EL (cell line): ENCODE measurements at regions not wholly inside any gene's neighbourhood (a gene's known extent, or its start where the extent isn't known, plus 50 kb on each side); places are given as distances from the start of the nearest gene placed in this dataset.

Experiments used
- DNase-seq: peaks from one replicate; pipeline ENCODE4 v3.0.0-alpha.2; 2016

DNA sequence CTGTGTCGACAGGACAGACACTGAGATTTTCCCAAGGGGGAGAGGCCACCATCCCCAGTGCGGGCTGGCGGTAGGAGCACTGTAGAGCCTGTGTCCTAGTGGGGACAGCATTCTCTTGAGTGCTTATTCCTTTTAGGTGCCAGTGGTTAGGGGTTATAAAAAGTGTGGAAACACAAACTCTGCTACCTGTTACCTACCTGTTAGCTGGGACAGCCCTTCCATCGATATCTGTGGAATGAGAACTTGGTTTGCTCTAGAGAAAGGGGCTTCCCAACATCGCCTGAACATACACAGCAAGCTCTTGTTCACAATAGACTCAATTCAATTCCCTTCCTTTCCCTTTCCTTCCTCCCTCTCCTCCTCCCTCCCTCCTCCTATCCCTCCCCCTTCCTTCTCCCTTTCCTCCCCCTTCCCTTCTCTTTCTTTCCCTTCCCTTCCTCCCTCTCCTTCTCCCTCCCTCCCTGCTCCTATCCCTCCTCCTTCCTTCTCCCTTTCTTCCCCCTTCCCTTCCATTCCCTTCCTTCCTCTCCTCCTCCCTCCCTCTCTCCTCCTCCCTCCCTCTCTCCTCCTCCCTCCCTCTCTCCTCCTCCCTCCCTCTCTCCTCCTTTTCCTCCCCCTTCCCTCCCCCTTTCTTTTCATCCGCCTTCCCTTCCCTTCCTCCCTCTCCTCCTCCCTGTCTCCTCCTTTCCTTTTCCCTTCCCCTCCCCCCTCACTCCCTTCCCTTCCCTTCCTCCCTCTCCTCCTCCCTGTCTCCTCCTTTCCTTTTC, 188.5 kb downstream of the URI1 start:
- DNase-seq: no peak

DNA sequence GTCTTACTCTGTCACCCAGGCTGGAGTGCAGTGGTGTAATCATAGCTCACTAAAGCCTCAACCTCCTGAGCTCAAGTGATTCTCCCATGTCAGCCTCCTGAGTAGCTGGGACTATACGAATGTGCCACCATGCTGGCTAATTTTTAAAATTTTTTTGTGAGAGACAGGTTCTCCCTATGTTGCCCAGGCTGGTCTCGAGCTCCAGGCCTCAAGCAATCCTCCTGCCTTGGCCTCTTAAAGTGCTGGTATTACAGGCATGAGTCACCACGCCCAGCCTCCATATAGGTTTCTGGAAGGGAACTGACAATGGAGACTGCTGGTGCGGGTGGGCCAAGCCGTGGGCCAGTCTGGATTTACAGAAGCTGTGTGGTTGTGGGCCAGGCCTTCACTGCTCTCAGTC, 189.2 kb downstream of the URI1 start:
- DNase-seq: no peak

DNA sequence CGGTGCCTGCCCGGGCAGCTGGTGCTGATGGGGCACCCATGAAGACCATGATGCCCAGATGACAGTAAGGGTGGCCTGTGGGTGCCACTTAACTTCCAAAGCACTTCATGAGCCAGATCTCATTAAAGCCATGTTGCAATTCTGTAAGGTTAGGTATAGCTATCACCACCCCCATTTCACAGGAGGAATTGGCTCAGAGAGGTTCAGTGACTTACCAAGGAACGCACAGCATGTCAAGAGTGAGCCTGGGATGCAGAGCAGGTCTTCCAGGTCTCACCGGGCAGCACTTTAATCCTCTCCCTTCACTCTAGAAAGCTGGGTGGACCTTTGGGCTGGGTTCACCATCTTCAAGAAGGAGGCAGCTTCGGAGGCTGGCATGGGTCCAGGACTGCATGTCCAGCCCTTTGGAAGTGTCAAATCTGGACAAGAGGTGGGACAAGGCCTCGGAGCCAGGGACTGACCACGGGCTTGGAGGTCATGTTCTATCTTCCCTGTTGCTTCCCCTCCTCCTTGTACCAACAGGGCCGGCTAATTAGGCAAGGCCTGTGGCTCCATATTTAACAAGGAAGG, 189.8 kb downstream of the URI1 start:
- no peak for DNase-seq

DNA sequence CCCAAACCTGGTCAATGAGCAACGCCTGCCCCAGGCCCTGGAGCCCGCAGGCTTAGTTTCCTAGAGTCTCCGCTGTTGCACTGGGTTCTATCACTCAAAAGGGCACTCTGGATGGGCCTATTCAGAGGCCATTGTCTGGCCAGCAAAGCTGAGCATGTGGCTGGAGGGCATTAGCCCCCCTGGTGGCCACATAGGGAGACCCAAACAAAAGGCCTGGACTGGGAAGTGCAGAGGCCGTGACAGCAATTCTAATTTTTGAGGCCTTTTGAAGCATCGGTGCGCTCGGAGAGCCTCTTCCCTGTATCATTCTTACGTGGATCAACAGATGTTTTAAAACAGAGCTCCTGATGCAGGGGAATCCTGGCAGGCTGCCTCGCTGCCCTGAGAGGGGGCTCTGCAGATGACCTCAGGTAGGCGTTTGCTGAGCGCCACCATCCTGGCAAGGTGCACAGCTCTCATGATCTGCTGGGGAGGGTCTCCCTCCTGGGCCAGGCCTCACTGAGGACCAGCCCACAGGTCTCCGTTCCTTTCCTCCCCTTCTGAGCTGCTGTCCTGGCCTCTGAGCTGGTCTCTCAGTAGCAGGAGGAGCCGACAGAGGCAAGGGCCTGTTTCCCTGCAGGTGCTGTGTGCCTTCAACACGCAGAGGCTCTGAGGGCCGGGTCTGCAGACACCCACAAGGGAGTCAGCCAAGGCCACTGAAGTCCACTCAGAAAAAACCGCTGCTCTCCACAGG, 190.5 kb downstream of the URI1 start:
- DNase-seq: no peak

DNA sequence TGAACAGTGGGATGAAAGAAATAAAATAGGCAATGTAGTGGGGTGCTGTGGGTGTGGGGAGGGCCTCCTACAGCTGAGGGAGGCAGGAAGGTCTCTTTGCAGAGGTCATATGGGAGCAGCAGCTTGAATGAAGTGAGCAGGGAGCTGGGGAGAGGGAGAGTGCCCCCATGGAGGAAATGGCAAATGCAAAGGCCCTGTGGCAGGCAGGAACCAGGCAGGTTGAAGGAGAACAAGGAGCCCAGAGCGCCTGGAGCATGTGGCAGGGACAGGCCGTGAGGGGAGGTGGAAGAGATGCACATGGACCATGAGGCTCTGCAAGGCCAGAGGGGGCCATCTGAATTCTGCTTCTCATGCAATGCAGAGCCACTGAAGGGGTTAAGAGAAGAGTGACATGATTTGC, 191.8 kb downstream of the URI1 start:
- no peak for DNase-seq

DNA sequence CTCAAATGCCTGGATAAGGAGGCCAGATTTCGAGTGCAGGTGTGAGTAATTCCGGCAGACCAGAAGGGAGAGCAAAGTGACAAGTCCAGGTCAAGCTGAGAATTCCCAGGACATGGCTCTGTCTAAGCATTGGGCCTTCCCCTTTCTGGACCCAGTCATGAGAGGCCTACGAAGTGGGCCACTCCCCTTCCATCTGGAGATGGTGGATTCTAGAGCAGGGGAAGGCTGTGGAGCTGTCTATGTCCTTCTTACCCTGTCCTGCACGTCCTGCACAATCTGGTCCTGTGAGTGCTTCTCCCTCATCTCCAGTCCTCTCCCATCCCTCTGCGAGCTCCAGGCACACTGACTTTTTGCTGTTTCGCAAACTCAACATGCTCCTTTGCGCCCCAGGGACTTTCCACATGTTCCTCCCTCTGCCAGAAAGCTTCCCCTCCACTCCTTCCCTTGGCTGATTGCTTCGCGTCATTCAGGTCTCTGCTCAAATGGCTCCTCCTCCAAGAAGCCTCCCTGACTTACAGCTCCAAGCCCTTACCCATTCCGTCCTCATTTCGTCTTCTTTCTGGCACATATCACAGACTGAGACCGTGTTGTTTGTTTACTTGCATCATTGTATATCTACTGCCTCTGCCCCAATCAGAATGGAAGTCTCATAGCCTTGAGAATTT, 193.2 kb downstream of the URI1 start:
- DNase-seq: no peak

DNA sequence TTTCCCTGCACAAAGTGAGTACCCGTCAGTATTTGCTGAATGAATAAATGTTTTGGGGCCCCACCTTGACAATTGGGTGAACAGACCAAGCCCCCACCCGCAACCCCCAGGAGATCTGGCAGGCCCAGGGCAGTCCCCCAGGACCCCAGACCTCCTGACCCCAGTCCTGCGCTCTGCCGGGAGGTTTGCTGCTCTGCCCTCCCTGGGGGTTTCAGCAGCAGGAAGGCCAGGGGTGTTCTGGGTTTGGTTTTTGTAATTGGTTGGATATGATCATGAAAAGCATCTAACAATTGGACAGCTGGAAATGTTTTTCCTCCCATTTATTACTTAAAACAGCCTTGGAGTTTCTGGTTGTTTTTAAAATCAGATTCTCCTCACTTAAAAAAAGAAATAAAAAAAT, 193.8 kb downstream of the URI1 start:
- DNase-seq: no peak

DNA sequence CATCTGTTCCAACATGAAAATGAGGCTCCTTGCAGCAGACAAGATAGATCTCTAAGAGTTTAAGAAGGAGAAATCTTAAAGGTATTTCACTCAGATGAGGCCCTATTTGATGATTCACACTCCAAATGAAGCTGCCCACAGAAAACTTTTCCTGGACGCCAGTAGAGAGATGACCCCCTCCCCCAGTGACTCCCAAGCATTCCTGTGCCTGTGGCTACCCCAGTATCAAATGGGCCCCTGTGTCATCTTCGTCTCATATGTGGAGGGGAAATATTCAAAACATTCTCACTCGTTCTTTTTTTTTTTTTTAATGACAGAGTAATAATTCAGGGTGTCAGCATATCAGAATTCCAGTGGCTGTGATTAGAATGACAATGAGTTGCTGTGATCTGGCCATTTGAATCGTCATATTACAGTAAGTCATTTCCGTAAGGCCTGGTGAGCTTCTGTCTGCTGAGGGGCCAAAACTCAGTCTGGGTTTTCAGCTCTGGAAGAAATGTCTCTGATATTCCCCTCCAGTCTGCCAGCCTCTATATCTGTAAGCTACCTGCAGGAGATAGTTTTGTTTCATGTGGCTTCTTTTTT, 194.7 kb downstream of the URI1 start:
- no peak for DNase-seq

DNA sequence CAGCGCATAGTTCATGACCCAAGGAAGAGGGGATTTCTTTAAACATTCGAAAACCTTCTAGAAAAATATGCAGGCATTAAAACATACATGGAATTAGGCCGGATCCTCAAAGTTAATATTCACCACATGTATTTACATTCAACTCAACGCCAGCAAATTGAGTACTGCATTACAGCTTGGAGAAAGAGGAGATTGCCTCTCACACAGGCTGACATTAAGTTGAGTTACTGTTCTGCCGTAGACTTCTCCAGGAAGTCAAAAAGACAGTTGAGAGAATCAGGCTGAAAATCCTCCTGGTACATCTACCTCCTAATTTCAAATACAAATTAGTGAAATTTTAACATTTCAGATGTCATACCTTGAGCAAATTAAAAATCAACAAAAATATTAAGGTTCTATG, 195.7 kb downstream of the URI1 start:
- DNase-seq: no peak

DNA sequence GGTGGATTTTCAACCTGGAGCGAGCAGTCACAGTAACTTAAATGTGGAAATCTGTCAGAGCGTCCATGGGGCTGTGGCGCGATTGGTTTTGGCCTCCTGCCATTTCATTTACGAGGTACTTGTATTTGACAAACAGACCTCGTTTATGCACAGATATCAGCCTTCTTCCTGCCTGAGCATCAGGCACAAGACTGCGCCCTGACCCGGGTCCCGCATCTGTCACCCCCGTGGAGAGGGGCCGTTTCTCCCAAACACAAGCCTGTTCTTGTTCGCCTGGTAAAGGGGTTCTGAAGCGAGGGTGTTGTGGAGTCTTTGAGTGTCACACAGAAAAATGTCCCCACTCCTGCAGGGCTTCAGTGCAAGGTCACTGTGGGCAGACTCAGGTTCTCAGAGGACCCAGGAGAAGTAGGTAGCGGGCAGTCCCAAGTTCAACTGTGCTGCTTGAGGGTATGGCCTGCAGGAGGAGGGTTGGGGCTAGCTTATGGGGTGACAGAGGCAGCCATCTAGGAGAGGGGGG, 202.3 kb downstream of the URI1 start:
- no peak for DNase-seq

DNA sequence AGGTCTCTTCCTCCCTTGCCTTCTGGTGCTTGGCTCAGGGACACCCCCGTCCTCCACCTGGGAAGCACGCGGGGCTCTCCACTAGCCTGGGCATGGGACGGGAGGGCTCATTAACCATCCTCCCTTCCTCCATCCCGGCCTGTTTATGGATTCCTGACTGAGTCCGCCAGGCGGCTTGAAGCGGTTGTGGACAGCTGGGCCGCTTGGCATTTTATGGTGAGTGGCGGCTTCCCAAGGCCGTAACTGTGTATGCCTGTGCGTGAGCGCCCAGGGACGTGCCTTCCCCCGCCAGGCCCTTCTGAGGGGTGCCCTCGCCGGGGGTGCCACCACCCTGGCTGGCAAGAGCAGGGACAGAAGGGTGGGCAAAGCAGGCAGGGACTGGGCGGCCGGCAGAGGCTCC, 202.8 kb downstream of the URI1 start:
- DNase-seq: no peak

DNA sequence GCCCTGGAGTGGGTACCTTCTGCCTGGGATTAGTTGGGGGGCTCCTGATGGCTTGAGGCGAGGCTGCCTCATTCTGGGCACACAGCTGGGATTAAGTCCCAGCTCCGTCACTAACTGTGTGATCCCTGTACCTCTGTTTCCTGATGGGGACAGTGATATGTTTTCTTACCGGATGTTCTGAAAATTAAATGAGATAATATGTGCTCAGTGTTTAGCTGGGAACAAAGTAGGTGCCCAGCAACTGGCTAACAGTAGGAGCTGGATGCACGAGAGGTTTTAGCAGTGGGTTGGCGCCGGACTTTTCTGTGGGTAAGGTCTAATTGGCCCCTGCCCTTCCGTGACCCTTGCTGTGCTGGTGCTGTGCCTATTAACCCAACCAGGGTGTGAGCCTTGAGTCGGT, 203.4 kb downstream of the URI1 start:
- DNase-seq: no peak

DNA sequence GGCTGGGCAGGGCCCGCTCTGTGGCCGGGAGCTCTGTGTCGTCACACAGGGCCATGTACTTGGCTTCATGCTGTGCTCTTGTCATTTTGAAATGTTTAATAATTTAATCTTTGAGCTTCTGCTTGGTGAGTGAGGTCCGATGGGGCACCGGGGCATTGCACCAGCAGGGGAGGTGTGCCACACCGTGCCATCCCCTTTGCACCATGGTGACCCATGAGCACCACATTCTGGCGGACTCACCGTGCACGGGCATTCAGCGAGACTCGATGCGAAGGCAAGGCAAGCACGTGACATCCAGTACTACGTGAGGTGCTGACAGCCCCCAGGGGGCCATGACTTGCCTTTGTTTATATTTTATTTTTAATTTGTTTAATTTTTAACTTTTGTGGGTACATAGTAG, 204.3 kb downstream of the URI1 start:
- DNase-seq: no peak

DNA sequence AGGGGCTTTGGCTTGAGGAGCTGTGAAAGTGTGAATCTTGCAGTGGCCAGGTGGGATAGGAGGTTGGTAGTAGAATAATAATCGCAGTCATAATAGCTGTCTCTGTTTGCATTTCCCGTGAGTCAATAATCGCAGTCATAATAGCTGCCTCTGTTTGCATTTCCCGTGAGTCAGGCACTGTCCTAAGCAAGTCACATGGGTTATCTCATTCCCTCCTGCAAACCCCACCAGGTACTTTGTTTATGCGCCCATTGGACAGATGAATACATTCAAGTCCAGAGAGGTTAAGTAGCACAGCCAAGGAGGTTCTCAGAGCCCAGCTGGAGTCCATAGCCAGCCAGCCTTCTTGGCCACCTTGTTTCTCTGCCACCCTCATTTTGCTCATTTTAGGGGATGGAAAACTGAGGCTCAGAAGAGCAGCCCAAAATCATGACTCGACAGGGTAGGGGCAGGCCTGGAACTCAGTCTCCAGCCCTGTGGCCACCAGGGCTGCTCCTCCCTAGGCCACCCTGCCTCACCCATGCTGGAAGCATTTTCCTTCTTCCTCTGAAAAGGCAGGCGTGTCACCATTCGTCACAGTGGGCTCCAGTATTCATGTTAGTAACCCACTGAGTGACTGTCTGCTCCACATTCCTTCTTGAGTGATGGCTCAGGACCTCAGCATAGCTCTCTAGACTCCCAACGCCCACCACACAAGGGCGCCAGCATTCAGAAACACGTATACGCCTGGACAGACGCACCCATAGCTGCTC, 206.2 kb downstream of the URI1 start:
- no peak for DNase-seq

DNA sequence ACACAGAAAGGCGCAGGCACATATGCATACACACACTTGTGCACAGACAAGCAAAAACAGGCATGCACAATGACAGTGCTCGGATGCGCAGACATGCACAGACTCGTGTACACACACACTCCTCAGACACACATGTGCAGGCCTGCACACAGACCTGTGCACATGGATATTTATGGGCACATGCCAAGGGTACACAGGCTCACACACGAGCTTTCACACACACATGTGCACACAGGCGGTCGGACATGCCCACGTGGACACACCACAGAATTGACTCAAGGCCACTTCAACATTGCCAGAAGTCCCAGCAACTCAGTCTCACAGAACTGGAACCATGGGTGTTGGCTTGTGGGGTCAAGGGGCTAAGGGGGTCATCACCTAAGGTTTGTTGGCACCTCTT, 206.8 kb downstream of the URI1 start:
- DNase-seq: no peak

DNA sequence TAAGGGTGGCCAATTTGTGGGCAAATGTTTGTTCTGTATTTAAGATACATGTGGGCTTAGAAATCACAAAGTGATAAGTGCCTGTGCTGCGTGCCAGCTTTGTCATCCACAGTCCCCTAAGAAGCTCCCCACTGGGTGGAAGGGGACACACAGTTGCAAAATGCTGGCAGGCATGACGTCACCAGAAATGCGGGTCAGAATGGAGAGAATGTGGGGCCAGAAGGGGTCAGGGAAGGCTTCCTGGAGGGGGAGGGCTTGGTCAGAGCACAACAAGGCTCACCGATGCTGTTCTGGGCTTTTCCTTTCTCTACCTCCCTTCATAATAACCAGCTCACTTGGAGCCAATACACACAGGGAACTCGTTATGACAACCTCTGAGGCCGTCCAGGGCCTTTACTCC, 207.3 kb downstream of the URI1 start:
- no peak for DNase-seq

DNA sequence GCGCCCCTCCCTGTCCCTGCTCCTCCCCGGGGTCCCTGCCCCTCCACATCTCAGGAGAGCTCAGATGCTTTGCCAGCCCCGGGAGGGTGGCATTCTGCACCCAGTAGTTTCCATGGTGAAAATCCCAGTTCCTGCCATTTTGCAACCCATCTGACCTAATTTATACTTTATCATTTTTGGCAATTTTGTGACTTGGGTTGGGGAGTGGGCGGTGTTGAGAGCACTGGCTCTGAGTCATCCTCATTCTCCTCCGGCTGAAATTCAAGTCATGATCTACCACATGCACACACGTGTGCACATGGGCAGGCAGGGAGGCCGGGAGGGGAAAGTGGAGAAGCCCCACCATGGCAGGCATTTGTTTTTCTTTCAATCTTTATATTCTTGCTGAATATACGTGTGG, 208.6 kb downstream of the URI1 start:
- DNase-seq: no peak

DNA sequence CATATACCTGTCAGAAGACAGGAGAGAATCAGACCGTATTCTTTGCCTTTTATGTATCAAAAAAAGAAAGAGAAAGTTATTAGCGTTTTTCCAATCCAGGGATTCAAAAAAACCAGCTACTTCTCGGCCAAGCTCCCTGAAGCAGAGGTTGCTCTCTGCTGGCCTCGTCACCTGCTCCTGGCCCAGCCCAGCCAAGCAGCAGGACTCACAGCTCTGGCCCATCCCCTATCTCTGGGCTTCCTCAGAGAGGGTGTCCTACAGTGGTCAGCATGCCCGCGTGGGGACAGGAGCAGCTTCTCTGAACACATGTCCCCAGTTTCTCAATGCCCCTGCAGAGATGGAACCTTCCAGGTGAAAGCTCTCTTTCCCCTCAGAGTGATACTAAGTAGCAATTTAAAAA, 209.0 kb downstream of the URI1 start:
- no peak for DNase-seq

DNA sequence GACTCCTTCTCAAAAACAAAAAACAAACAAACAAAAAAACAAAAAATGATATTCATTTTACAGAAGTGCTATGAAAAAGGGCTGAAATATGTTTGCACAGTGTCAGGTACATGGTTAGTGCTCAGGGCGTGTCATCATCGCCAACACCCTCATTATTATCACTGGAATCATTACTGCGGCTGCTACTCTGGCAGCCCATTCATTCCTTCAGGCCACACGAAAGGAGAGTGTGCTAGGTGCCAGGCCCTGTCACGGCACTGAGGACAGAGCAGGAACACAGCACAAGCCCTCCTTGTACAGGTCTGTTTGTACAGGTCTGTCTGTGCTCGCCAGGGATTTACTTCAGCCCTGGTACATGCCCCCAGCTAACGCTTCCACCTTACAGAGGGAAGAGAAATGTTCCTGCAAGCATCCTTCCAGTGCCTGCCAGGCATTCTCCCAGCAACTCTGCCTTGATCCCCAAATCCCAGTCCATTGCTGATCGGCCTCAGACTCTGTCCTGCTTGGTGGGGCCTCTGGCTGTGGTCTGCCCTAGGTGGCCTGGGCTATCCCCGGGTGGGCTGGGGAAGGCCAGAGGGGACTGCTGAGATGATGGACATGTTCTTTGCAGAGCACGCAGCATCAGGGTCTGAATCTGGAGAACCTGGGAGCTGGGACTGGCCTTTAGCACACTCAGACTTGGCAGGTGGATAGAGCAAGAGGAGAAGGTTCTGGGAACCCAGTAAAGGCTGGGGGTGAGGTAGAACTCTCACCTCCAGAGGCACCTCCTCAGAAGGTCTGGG, 210.7 kb downstream of the URI1 start:
- DNase-seq: no peak

DNA sequence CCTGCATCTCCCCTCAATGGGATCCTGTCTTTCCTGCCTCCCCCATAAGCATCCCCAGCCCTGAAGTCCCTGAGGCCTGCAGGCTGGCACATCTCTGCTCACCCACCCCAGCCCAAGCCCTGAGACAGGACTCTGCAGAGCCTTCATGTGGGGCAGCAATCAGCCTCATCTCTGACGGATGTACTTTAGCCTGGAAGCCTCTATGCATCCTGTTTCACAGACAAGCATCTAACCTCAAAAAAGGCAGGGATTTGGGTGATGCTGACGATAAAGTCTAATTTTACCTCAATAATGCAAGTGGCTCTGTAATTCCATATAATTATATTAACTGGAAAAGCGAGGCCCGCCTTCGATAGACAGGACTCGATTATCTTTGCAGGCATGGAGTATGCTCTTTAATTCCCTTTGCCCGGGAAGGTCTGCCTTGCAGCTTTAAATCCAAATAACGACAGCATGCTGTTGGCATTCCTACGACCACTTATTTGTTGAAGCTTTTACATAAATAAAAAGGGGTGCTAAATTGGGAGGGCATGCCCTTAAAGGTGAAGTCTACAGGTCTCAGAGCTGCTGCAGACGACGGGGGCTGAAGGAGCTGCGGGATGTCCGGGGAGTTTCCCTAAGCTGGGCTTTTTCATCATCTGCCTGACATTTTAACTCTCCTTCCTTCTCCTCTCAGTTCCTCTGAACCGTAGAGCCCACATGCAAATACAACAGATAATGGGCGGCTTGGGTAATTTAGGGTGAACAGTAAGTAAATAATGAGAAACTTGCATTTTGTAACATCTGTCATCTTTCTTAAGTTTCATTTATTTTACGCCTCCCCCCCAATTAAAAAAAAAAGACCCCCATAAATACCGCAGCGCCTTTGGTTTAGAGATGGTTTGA, 211.5 kb downstream of the URI1 start:
- DNase-seq: no peak

DNA sequence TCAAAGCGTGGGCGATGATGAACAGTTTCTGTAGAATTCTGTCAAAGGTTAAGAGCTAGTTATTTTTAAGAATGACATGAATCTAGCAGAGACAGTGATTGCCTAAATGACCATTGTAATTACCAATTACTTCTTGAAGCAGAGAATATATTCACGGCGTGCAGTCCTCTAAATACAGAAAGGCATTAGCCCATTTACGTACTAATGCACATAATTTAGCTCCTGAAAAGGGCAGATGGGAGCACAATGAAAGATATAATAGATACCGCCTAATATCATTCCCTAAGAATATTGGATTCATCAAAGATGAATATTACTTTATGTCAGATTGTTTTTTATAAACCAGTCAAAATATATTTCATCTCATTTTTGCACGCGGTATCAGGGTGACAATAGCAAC, 212.4 kb downstream of the URI1 start:
- no peak for DNase-seq
